ENCODE measurements at regions not wholly inside any gene's neighbourhood (a gene's known extent, or its start where the extent isn't known, plus 50 kb on each side); places are given as distances from the start of the nearest gene placed in this dataset.

DNA sequence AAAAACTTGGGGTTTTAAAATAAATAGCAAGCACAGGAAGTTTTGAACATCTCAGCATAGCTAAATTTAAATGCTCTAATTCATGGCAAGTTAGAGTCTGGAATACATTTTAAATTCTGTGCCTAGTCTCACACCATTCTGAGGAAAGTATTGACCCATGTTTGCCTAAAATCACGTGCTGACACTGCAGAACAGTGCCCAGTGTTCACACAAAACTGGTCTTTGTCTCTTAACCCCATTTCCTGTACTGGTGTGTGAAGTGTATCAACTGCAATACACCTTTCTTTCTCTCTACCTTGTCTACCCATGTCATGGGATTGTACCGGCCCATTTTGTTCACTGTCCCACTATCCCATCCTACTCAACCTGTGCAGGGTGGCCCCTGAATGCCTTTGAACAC lies 749.7 kb upstream of the POM121L12 start:
- TF ChIP-seq, protein P1, sequence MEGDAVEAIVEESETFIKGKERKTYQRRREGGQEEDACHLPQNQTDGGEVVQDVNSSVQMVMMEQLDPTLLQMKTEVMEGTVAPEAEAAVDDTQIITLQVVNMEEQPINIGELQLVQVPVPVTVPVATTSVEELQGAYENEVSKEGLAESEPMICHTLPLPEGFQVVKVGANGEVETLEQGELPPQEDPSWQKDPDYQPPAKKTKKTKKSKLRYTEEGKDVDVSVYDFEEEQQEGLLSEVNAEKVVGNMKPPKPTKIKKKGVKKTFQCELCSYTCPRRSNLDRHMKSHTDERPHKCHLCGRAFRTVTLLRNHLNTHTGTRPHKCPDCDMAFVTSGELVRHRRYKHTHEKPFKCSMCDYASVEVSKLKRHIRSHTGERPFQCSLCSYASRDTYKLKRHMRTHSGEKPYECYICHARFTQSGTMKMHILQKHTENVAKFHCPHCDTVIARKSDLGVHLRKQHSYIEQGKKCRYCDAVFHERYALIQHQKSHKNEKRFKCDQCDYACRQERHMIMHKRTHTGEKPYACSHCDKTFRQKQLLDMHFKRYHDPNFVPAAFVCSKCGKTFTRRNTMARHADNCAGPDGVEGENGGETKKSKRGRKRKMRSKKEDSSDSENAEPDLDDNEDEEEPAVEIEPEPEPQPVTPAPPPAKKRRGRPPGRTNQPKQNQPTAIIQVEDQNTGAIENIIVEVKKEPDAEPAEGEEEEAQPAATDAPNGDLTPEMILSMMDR (IDR thresholded peaks at IDR 0.05), result no peak
- no peak for TF ChIP-seq POLR2A (IDR thresholded peaks at IDR 0.05)

All from thyroid gland (tissue), 4 donors.